Mesenchymal stem cell (in vitro differentiated cells and primary cell): ENCODE measurements at regions not wholly inside any gene's neighbourhood (a gene's known extent, or its start where the extent isn't known, plus 50 kb on each side); places are given as distances from the start of the nearest gene placed in this dataset.

Experiments
- DNase-seq: peaks from one replicate; pipeline ENCODE4 v3.0.0-alpha.2; 2013
- H2AFZ ChIP-seq: one replicate; pipeline ENCODE4 v1.6.1; 2013; ENCODE audit warnings: low read depth, mild to moderate bottlenecking, control low read depth, inconsistent platforms, low read length, moderate library complexity
- H2AK5ac ChIP-seq: 2 replicates; pipeline ENCODE4 v1.6.1; 2013; ENCODE audit warnings: low read length, moderate library complexity, mild to moderate bottlenecking, inconsistent platforms; ENCODE audit not compliant: severe bottlenecking
- H2BK120ac ChIP-seq: one replicate; pipeline ENCODE4 v1.6.1; 2013; ENCODE audit warnings: low read depth, mild to moderate bottlenecking, inconsistent platforms, low read length, moderate library complexity
- H2BK12ac ChIP-seq, 2 experiments: one replicate each; pipeline ENCODE4 v1.6.1; 2013; ENCODE audit warnings: inconsistent platforms in 2 of 2, low read length in 2 of 2, mild to moderate bottlenecking in 2 of 2, moderate library complexity in 2 of 2, control low read depth in 1 of 2
- H2BK15ac ChIP-seq: one replicate; pipeline ENCODE4 v1.6.1; 2013; ENCODE audit warnings: mild to moderate bottlenecking, low read depth, inconsistent platforms; ENCODE audit not compliant: poor library complexity, severe bottlenecking
- H2BK5ac ChIP-seq: 2 replicates; pipeline ENCODE4 v1.6.1; 2013; ENCODE audit warnings: low read depth, mild to moderate bottlenecking, low read length, control low read depth, inconsistent platforms; ENCODE audit not compliant: poor library complexity, severe bottlenecking
- H3K14ac ChIP-seq, 2 experiments: one replicate each; pipeline ENCODE4 v1.6.1; 2013; ENCODE audit warnings: inconsistent platforms in 2 of 2, low read length in 2 of 2, control low read depth in 1 of 2, mild to moderate bottlenecking in 1 of 2, moderate library complexity in 1 of 2
- H3K18ac ChIP-seq, 2 experiments: one replicate each; pipeline ENCODE4 v1.6.1; 2013; ENCODE audit warnings: inconsistent platforms in 2 of 2, low read length in 2 of 2, control low read depth in 1 of 2, low read depth in 1 of 2, mild to moderate bottlenecking in 1 of 2
- H3K23ac ChIP-seq, 2 experiments: one replicate each; pipeline ENCODE4 v1.6.1; 2013; ENCODE audit warnings: inconsistent platforms in 2 of 2, low read length in 2 of 2, mild to moderate bottlenecking in 2 of 2, moderate library complexity in 2 of 2, control low read depth in 1 of 2
- H3K27ac ChIP-seq: 2 replicates; pipeline ENCODE4 v1.5.1; 2013; ENCODE audit warnings: mild to moderate bottlenecking, moderate library complexity, low read length, control low read depth, inconsistent platforms; ENCODE audit not compliant: poor library complexity, severe bottlenecking
- H3K27me3 ChIP-seq, 2 experiments: 2 replicates each; pipeline versions ENCODE4 v1.6.1 to v1.7.0; 2013; ENCODE audit warnings: low read length in 2 of 2, mild to moderate bottlenecking in 2 of 2, moderate library complexity in 2 of 2, control low read depth in 1 of 2, inconsistent platforms in 1 of 2; ENCODE audit not compliant: control insufficient read depth in 1 of 2, insufficient read depth in 1 of 2
- H3K36me3 ChIP-seq, 2 experiments: 2 replicates each; pipeline versions ENCODE4 v1.6.1 to v1.7.0; 2013; ENCODE audit warnings: low read length in 2 of 2, control low read depth in 1 of 2, inconsistent platforms in 1 of 2, low read depth in 1 of 2, mild to moderate bottlenecking in 1 of 2; ENCODE audit not compliant: insufficient read depth in 2 of 2, control insufficient read depth in 1 of 2
- H3K4ac ChIP-seq, 2 experiments: one replicate each; pipeline ENCODE4 v1.6.1; 2013; ENCODE audit warnings: inconsistent platforms in 2 of 2, low read length in 2 of 2, mild to moderate bottlenecking in 2 of 2, moderate library complexity in 2 of 2, control low read depth in 1 of 2, low read depth in 1 of 2
- H3K4me1 ChIP-seq: 2 replicates; pipeline ENCODE4 v1.6.1; 2013; ENCODE audit warnings: low read depth, low read length, control low read depth; ENCODE audit not compliant: control insufficient read depth, insufficient read depth
- H3K4me2 ChIP-seq: 2 replicates; pipeline ENCODE4 v1.6.1; 2013; ENCODE audit warnings: low read length, mild to moderate bottlenecking, inconsistent platforms; ENCODE audit not compliant: poor library complexity, severe bottlenecking
- H3K4me3 ChIP-seq, 2 experiments: 2 replicates each; pipeline versions ENCODE4 v1.5.1 to v1.7.0; 2013; ENCODE audit warnings: low read length in 2 of 2, mild to moderate bottlenecking in 2 of 2, control low read depth in 1 of 2, low read depth in 1 of 2; ENCODE audit not compliant: insufficient read depth in 1 of 2
- H3K79me1 ChIP-seq: replicated peaks from 2 replicates; pipeline ENCODE4 v1.6.1; 2013; ENCODE audit warnings: mild to moderate bottlenecking, control low read depth, low read length, inconsistent platforms; ENCODE audit not compliant: poor library complexity, severe bottlenecking
- H3K9ac ChIP-seq: 2 replicates; pipeline ENCODE4 v1.7.0; 2013; ENCODE audit warnings: mild to moderate bottlenecking, low read length, moderate library complexity
- H3K9me3 ChIP-seq: 2 replicates; pipeline ENCODE4 v1.7.0; 2013; ENCODE audit warnings: mild to moderate bottlenecking, low read length; ENCODE audit not compliant: control insufficient read depth
- H4K8ac ChIP-seq: one replicate; pipeline ENCODE4 v1.6.1; 2013; ENCODE audit warnings: inconsistent platforms, mild to moderate bottlenecking, low read length, moderate library complexity
- H4K91ac ChIP-seq: one replicate; pipeline ENCODE4 v1.6.1; 2013; ENCODE audit warnings: mild to moderate bottlenecking, low read length, inconsistent platforms
- WGBS: methylation state at CpG from one replicate; pipeline ENCODE4 v1.1.7; 2013; ENCODE audit warnings: mixed read lengths; 5-methylcytosine and 5-hydroxymethylcytosine counted together

GRCh38 chr11:96761451-96761850, 371.6 kb downstream of the JRKL start:
- no peak overlapping the region for H3K9ac ChIP-seq
- no peak overlapping the region for H3K4me2 ChIP-seq
- no peak overlapping the region for H3K18ac ChIP-seq

GRCh38 chr11:96763244-96763643, 373.4 kb downstream of the JRKL start:
- WGBS = 94% methylated on average over 2 of the region's 3 CpGs
- no peaks in the 10 kb centered on the region for H3K9me3 ChIP-seq
- no peak overlapping the region for H2BK120ac ChIP-seq
- H2BK5ac ChIP-seq = no peak overlapping the region
- DNase-seq = no peak
- no peak overlapping the region for H3K18ac ChIP-seq
- H2BK15ac ChIP-seq = no peak overlapping the region
- no peak overlapping the region for H2BK12ac ChIP-seq
- no peak overlapping the region for H3K27ac ChIP-seq
- H2AK5ac ChIP-seq = no peak overlapping the region
- no peaks in the 10 kb centered on the region for H3K79me1 ChIP-seq
- no peaks in the 10 kb centered on the region for H3K36me3 ChIP-seq
- H3K4me1 ChIP-seq = no peaks in the 10 kb centered on the region
- H4K91ac ChIP-seq = no peak overlapping the region
- no peak overlapping the region for H3K4me2 ChIP-seq
- no peaks in the 10 kb centered on the region for H3K27me3 ChIP-seq
- H3K4me3 ChIP-seq = no peak overlapping the region
- no peak overlapping the region for H3K9ac ChIP-seq
- H3K23ac ChIP-seq = no peak overlapping the region
- H3K14ac ChIP-seq = no peak overlapping the region
- H4K8ac ChIP-seq = no peak overlapping the region
- no peak overlapping the region for H3K4ac ChIP-seq
- H2AFZ ChIP-seq = peak overlapping the region; percentile 10

More at GRCh38 chr11:96761451-96761850, 371.6 kb downstream of the JRKL start:
- Histone ChIP-seq H3K14ac (no peak overlapping the region), H2AK5ac (no peak overlapping the region), H3K27ac (no peak overlapping the region), H3K79me1 (no peaks in the 10 kb centered on the region), H2BK15ac (no peak overlapping the region), H2BK5ac (no peak overlapping the region), H2BK12ac (no peak overlapping the region), H4K8ac (no peak overlapping the region), H3K4me3 (no peak overlapping the region), H2AFZ (no peak overlapping the region), H2BK120ac (no peak overlapping the region), H3K4ac (no peak overlapping the region), H4K91ac (no peak overlapping the region), H3K4me1 (no peaks in the 10 kb centered on the region), H3K36me3 (no peaks in the 10 kb centered on the region), H3K9me3 (no peaks in the 10 kb centered on the region), H3K23ac (no peak overlapping the region), H3K27me3 (no peaks in the 10 kb centered on the region)
- DNase-seq = no peak
- WGBS = no CpG with 5 or more reads among the region's 1 CpG

GRCh38 chr11:96778272-96778671, 388.5 kb downstream of the JRKL start:
- Histone ChIP-seq H2BK12ac (no peak overlapping the region), H3K27me3 (no peaks in the 10 kb centered on the region), H3K36me3 (no peaks in the 10 kb centered on the region), H2AK5ac (no peak overlapping the region), H3K9ac (no peak overlapping the region), H3K4me3 (no peak overlapping the region), H2BK120ac (no peak overlapping the region), H2AFZ (no peak overlapping the region), H2BK5ac (no peak overlapping the region), H3K23ac (no peak overlapping the region), H2BK15ac (no peak overlapping the region), H3K79me1 (no peaks in the 10 kb centered on the region), H3K4me2 (no peak overlapping the region), H3K18ac (no peak overlapping the region), H3K9me3 (no peaks in the 10 kb centered on the region), H4K91ac (no peak overlapping the region), H3K27ac (no peak overlapping the region), H3K4ac (no peak overlapping the region), H4K8ac (no peak overlapping the region), H3K14ac (no peak overlapping the region), H3K4me1 (no peaks in the 10 kb centered on the region)
- DNase-seq = no peak

GRCh38 chr11:96779030-96779429, 389.2 kb downstream of the JRKL start:
- Histone ChIP-seq H2BK5ac (no peak overlapping the region), H3K9ac (no peak overlapping the region), H3K79me1 (no peaks in the 10 kb centered on the region), H3K14ac (no peak overlapping the region), H3K4me2 (no peak overlapping the region), H2AK5ac (no peak overlapping the region), H3K4me3 (no peak overlapping the region), H2BK12ac (no peak overlapping the region), H3K27me3 (no peaks in the 10 kb centered on the region), H2BK15ac (no peak overlapping the region), H2AFZ (no peak overlapping the region), H3K23ac (no peak overlapping the region), H3K27ac (no peak overlapping the region), H2BK120ac (no peak overlapping the region), H3K18ac (no peak overlapping the region), H4K91ac (no peak overlapping the region), H3K36me3 (no peaks in the 10 kb centered on the region), H3K4me1 (no peaks in the 10 kb centered on the region), H3K4ac (no peak overlapping the region), H4K8ac (no peak overlapping the region), H3K9me3 (no peaks in the 10 kb centered on the region)
- no peak for DNase-seq
